DMS79 (cell line): ENCODE measurements at regions not wholly inside any gene's neighbourhood (a gene's known extent, or its start where the extent isn't known, plus 50 kb on each side); places are given as distances from the start of the nearest gene placed in this dataset.
"Not testable (repeated sequence)": the region's sequence is repeated elsewhere in the genome, so short reads cannot be mapped to it uniquely, and the experiment has no call there.

Experiments
- DNase-seq: peaks from one replicate; lab custom pipeline; 2025; lab: John Stamatoyannopoulos, UW

GRCh38 chr11:71127806-71128205 lies 124.6 kb downstream of the SHANK2 start:
- DNase-seq, result no peak

DNA sequence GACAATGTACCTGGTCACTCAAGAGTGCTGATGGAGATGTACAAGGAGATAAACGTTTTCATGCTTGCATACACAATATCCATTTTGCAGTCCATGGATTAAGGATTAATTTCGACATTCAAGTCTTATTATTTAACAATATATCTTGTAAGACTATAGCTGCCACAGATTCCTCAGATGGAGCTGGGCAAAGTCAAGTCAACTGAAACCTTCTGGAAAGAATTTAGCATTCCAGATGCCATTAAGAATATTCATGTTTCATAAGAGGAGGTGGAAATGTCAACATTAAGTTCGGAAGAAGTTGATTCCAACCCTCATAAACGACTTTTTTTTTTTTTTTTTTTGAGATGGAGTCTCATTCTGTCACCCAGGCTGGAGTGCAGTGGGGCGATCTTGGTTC lies 126.0 kb downstream of the SHANK2 start:
- DNase-seq, result not testable (repeated sequence)

- no peak for DNase-seq
Observed at GRCh38 chr11:71125150-71125549, 127.2 kb downstream of the SHANK2 start.

DNA sequence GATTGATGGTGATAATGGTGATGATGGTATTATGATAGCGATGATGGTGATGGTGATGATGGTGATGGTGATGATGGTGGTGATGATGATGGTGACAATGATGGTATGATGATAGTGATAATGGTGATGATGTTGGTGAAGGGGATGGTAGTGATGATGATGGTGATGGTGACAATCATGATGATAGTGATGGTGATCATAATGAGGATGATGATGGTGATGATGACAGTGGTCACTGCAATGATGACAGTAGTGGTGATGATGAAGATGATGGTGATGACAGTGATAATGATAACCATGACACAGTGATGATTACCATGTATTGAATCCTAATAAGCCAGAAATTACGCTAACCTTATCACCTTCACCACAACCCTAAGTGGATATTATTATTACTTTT lies 128.2 kb downstream of the SHANK2 start:
- no peak for DNase-seq

DNA sequence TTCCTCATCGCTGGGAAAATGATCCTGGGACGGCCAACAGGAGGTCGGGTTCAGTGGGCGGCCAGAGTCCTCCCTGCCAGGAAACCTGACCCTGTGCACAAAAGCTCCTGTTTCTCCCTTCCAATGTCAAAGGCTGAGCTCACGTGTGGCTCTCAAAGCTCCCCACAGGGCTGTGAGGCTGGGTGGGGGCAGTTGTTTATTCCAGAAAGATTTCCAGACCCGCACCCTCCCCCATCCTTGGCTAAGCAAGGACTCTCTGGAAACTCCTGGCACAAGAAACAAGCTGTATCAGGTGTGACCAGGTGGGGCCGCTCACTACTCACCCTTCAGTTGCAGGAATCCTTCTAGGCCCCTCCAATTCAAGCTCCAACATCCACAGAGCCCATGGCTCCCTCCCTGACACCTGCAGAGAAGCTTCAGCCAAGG lies 131.9 kb downstream of the SHANK2 start:
- no peak for DNase-seq

- no peak for DNase-seq
Observed at GRCh38 chr11:71119656-71120269, 132.6 kb downstream of the SHANK2 start.

GRCh38 chr11:71118671-71119250 lies 133.6 kb downstream of the SHANK2 start:
- no peak for DNase-seq

GRCh38 chr11:71117311-71117710 lies 135.1 kb downstream of the SHANK2 start:
- DNase-seq, result no peak

GRCh38 chr11:71116693-71117040 lies 135.7 kb downstream of the SHANK2 start:
- no peak for DNase-seq

DNA sequence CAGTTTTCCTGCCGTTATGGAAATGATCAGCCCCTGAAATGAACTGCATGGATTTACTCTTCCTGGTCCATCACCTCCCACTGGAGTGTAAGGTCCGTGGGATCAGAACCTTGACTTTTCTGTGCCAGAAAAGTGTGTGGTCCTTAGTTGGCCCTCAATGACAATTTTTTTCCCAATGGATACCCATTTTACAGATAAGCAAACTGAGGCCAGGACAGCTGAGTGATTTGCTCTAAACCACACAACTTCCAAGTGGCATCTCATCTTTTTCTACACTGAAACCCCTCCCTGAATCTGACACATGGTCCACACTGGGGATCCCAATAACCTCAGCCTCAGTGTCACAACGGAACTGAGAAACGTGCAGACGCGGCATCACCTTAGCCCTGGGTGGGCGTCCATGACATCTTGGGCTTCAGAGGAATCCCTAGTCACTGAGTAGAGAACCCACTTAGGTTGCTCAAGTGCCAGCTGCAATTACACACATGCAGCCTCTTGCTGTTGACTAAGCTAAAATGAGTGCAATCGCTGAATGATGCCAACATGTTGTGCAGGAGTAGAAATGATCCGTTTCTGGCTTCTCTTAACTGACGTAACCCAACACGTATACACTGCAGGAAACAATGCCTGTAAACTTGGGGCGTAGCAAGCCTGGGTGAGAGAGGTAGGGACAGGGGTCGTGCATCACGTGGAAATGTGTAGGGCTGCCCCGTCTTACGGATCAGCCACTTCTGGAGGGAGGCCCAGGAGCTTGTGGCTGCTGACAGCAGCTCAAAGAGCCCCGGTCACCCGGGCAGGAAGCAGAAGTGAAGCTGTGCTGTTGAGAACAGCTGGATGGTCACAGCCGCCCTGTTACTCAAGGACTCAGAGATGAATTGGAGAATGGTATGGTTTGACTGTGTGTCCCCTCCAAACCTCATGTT lies 136.3 kb downstream of the SHANK2 start:
- DNase-seq, result peak; percentile 89

DNA sequence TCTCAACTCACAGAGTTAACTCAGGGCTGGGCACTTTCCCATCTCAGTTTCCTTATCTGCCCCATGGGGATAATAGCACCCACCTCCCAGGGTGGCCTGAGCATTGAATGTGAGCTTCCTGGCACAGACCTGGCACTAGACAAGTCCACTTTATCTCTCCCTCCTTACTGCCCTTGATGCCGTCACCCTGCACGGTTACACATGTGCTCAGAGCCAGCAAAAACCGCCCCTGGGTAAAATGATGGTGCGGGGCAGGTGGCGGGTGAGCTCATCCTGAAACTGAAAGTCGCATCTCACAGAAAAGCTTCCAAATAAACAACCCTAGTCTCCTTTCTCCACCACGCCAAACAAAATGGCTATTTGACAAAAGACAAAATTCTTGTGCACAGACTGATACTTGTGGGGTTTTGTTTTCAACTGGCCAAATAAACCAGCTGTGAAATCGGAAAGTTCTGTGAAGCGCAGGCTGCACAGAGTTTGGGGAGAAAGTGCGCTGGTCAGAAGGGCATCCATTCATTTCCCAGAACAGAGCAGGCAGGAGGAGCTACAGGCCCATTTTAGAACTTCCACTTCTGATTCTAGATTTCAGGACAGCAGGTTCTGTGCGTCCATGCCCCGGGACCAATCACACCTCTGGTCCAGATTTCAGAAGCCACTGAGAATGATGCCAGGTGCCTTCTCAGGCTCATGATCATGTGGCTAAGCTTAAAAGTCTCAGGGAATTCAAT lies 138.1 kb downstream of the SHANK2 start:
- DNase-seq, result peak; percentile 17

GRCh38 chr11:71112990-71113389 lies 139.4 kb downstream of the SHANK2 start:
- DNase-seq, result peak; percentile 40

- DNase-seq, result peak; percentile 58
Observed at GRCh38 chr11:71112454-71112853, 139.9 kb downstream of the SHANK2 start.

DNA sequence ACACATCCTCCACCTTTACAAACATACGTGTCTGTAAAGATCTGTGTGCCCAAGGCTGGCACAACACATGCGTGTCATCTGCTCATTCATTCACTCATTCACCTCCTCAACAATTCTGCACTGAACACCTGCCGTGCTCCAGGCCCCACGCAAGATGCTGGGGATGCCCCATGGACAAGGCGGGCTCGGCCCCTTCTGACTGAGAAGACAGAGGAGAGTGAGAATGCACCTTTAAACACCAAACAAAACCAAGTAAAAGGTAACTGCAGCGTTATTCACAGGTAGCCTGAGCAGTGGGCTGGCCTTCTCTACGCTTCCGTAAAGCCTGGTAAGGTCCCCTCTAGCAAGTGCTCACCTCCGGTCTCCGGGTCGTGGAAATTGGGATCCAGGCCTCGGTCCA lies 142.8 kb downstream of the SHANK2 start:
- DNase-seq, result no peak

GRCh38 chr11:71109186-71109585 lies 143.2 kb downstream of the SHANK2 start:
- DNase-seq, result no peak

DNA sequence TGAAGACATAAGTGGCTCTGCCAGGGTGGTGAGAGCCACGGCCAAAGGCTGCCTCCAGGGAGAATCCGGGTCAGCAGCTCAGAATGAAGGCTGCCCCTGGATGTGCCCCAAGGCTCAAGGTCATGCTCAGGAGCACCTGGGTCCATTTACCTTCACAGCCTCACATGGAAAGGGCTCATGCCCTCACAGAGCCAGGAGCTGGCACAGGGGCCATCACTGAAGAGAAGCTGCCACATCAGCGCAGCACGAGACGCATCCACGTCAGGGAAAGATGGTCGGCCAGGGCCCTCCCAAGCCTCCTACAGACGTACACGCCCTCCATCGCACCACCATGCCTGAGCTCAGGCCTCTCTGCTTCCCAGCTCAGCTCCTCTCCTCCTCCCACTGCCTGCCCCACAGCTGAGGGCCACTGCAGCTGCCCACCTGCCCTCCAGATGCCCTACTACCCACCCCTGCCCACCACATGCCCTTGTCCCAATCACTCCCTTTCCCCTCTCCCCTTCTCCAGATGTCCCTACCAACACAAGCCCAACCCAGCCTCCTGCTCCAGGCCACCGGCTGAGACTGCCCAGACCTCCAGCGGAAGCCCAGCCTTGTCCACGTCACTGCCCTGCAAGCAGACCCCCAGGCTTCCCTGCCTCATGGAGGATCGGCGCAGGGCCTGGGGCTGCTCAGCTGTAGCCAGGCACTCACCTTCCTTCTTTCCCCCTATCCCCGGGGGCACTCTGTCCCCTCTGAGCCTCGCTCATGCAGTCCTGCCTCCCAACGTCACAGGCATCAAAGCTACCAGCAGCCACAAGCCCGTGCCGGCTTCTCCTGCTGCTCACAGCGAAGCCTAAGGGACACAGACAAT lies 144.1 kb downstream of the SHANK2 start:
- no peak for DNase-seq

GRCh38 chr11:71106671-71107070 lies 145.7 kb downstream of the SHANK2 start:
- DNase-seq, result no peak

DNA sequence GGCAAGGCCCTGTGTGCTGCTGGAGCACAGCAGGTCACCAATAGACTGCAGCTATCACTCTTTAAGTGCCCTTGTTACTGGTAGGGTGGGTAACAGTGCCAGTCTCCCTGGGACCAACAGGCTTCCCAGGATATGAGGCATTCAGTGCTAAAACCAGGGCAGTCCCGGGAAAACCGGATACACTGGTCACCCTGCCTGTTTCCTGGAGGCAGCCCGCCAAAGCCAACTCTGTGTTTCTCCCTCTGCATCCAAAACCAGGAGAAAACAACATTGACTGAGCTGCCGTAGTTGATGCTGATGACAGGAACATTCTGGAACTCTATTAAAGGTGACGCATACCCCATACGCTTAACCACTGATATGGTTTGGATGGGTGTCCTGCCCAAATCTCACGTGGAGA lies 149.1 kb downstream of the SHANK2 start:
- DNase-seq, result no peak

GRCh38 chr11:71102251-71102995 lies 150.0 kb downstream of the SHANK2 start:
- DNase-seq, result no peak

DNA sequence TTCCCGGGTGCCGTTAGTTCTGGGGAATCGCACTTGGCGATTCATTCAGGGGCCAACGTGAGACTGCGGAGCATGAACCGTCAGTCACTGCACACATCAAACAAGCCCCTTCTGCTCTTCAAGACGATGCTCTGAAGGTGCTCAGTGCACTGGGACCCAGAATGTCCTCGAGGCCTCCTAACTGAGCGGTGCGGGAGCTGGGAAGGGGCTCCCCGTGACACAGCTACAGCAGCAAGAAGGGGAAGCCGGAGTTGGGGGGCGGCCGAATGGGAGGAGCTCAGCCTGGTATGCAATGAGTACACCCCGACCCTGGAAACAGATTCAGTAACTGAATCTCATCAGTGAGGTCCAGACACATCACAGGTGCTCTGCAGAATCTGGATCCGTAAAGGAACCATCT lies 150.8 kb downstream of the SHANK2 start:
- peak; percentile 28 for DNase-seq

- DNase-seq, result no peak
Observed at GRCh38 chr11:71101046-71101445, 151.3 kb downstream of the SHANK2 start.
